ENCODE measurements at regions not wholly inside any gene's neighbourhood (a gene's known extent, or its start where the extent isn't known, plus 50 kb on each side); places are given as distances from the start of the nearest gene placed in this dataset.

DNA sequence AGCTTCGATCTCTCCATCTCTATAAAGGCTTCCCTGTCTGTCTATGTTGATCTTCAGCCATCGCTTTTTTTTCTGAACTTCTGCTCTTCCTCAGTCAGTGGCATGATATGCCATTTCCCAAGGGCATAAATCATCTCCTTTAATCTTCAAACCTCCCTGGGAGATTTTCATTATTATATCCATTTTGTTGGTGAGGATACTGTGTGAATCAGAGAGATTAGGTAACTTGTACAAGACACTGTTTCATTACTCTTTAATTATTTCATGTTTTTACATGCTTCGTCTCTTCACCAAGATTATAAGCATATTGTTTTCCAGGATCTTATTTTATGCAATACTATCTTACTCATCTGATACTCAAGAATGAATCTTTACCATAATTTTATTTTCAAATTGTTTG, 124.8 kb upstream of the ATP11B start:
- no peak overlapping the region for H3K4me3 ChIP-seq (ENCODE audit: insufficient read depth, low read depth, low read length, poor library complexity, severe bottlenecking)
- no peak overlapping the region for H3K27ac ChIP-seq (ENCODE audit: insufficient read depth, low read length, poor library complexity, severe bottlenecking)
- no peaks in the 10 kb centered on the region for H3K27me3 ChIP-seq (replicated peaks; ENCODE audit: control insufficient read depth, insufficient read depth, low read length, poor library complexity, severe bottlenecking)
- H3K9me3 ChIP-seq (ENCODE audit: control insufficient read depth, low read length): no peaks in the 10 kb centered on the region
- H3K4me1 ChIP-seq (ENCODE audit: control insufficient read depth, insufficient read depth, low read length, poor library complexity, severe bottlenecking): no peaks in the 10 kb centered on the region
- H3K36me3 ChIP-seq (ENCODE audit: control insufficient read depth, insufficient read depth, low read length): no peaks in the 10 kb centered on the region
- DNase-seq: no peak

GRCh38 chr3:182668974-182669373, 124.3 kb upstream of the ATP11B start:
- Histone ChIP-seq H3K36me3 (ENCODE audit: control insufficient read depth, insufficient read depth, low read length) (no peaks in the 10 kb centered on the region), H3K27me3 (replicated peaks; ENCODE audit: control insufficient read depth, insufficient read depth, low read length, poor library complexity, severe bottlenecking) (no peaks in the 10 kb centered on the region), H3K27ac (ENCODE audit: insufficient read depth, low read length, poor library complexity, severe bottlenecking) (no peak overlapping the region), H3K4me3 (ENCODE audit: insufficient read depth, low read depth, low read length, poor library complexity, severe bottlenecking) (no peak overlapping the region), H3K9me3 (ENCODE audit: control insufficient read depth, low read length) (no peaks in the 10 kb centered on the region), H3K4me1 (ENCODE audit: control insufficient read depth, insufficient read depth, low read length, poor library complexity, severe bottlenecking) (no peaks in the 10 kb centered on the region)
- no peak for DNase-seq

GRCh38 chr3:182671541-182671940, 121.8 kb upstream of the ATP11B start:
- no peak overlapping the region for H3K4me3 ChIP-seq (ENCODE audit: insufficient read depth, low read depth, low read length, poor library complexity, severe bottlenecking)
- no peaks in the 10 kb centered on the region for H3K9me3 ChIP-seq (ENCODE audit: control insufficient read depth, low read length)
- H3K27ac ChIP-seq (ENCODE audit: insufficient read depth, low read length, poor library complexity, severe bottlenecking): no peak overlapping the region
- H3K4me1 ChIP-seq (ENCODE audit: control insufficient read depth, insufficient read depth, low read length, poor library complexity, severe bottlenecking): no peaks in the 10 kb centered on the region
- H3K27me3 ChIP-seq (replicated peaks; ENCODE audit: control insufficient read depth, insufficient read depth, low read length, poor library complexity, severe bottlenecking): no peaks in the 10 kb centered on the region
- DNase-seq: no peak
- no peaks in the 10 kb centered on the region for H3K36me3 ChIP-seq (ENCODE audit: control insufficient read depth, insufficient read depth, low read length)

DNA sequence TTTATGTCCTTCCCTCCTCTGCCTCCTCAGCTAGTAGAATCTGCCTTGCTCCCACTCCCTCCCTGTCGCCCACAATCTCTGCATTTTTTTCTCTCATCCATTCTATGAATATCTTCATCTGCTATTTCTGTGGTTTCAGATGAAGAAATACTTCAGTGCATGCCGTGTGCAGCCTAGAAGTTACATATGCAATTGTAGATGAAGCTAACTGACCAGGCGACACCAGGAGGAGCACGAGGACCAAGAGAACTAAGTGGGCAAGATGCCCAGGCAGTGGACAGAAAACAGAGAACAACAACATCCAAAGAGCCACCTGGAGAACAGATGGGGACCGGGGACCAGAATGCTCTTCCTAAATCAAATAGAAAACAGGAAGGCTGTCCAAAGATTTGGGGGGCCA, 121.4 kb upstream of the ATP11B start:
- H3K27me3 ChIP-seq (replicated peaks; ENCODE audit: control insufficient read depth, insufficient read depth, low read length, poor library complexity, severe bottlenecking): no peaks in the 10 kb centered on the region
- H3K36me3 ChIP-seq (ENCODE audit: control insufficient read depth, insufficient read depth, low read length): no peaks in the 10 kb centered on the region
- no peaks in the 10 kb centered on the region for H3K9me3 ChIP-seq (ENCODE audit: control insufficient read depth, low read length)
- no peak overlapping the region for H3K4me3 ChIP-seq (ENCODE audit: insufficient read depth, low read depth, low read length, poor library complexity, severe bottlenecking)
- no peak for DNase-seq
- no peaks in the 10 kb centered on the region for H3K4me1 ChIP-seq (ENCODE audit: control insufficient read depth, insufficient read depth, low read length, poor library complexity, severe bottlenecking)
- no peak overlapping the region for H3K27ac ChIP-seq (ENCODE audit: insufficient read depth, low read length, poor library complexity, severe bottlenecking)

GRCh38 chr3:182673336-182673735, 120.0 kb upstream of the ATP11B start:
- H3K4me1 ChIP-seq (ENCODE audit: control insufficient read depth, insufficient read depth, low read length, poor library complexity, severe bottlenecking): no peaks in the 10 kb centered on the region
- DNase-seq: no peak
- no peak overlapping the region for H3K27ac ChIP-seq (ENCODE audit: insufficient read depth, low read length, poor library complexity, severe bottlenecking)
- H3K36me3 ChIP-seq (ENCODE audit: control insufficient read depth, insufficient read depth, low read length): no peaks in the 10 kb centered on the region
- H3K4me3 ChIP-seq (ENCODE audit: insufficient read depth, low read depth, low read length, poor library complexity, severe bottlenecking): no peak overlapping the region
- no peaks in the 10 kb centered on the region for H3K9me3 ChIP-seq (ENCODE audit: control insufficient read depth, low read length)
- no peaks in the 10 kb centered on the region for H3K27me3 ChIP-seq (replicated peaks; ENCODE audit: control insufficient read depth, insufficient read depth, low read length, poor library complexity, severe bottlenecking)

GRCh38 chr3:182682263-182683241, 110.8 kb upstream of the ATP11B start:
- Histone ChIP-seq H3K9me3 (ENCODE audit: control insufficient read depth, low read length) (no peaks in the 10 kb centered on the region), H3K36me3 (ENCODE audit: control insufficient read depth, insufficient read depth, low read length) (no peaks in the 10 kb centered on the region), H3K4me3 (ENCODE audit: insufficient read depth, low read depth, low read length, poor library complexity, severe bottlenecking) (peak overlapping the region; percentile 48), H3K27me3 (replicated peaks; ENCODE audit: control insufficient read depth, insufficient read depth, low read length, poor library complexity, severe bottlenecking) (peaks cover 17% of the 10 kb centered on the region), H3K27ac (ENCODE audit: insufficient read depth, low read length, poor library complexity, severe bottlenecking) (no peak overlapping the region), H3K4me1 (ENCODE audit: control insufficient read depth, insufficient read depth, low read length, poor library complexity, severe bottlenecking) (peaks cover 11% of the 10 kb centered on the region)
- DNase-seq: peak; percentile 5 to 34 (median 13)

DNA sequence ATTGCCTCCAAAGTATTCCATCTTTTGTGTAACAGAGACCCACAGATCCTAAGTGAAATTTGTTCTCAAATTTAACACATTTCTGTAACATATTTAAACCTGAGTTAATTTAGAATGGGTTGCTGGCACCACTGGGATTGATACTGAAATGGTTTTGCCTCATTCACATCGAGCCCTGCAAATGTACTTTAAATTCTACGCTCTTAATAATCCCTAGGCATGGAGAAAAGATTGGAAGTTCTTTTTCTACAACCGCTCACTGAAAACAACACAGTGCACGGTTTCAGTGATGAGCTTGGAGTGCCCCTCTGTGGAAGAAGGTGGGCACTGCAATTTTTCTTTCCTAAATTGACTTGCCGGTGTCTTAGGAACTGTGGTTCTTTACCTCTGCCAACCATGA, 109.9 kb upstream of the ATP11B start:
- no peak overlapping the region for H3K27ac ChIP-seq (ENCODE audit: insufficient read depth, low read length, poor library complexity, severe bottlenecking)
- H3K4me3 ChIP-seq (ENCODE audit: insufficient read depth, low read depth, low read length, poor library complexity, severe bottlenecking): no peak overlapping the region
- H3K27me3 ChIP-seq (replicated peaks; ENCODE audit: control insufficient read depth, insufficient read depth, low read length, poor library complexity, severe bottlenecking): peaks cover 17% of the 10 kb centered on the region
- H3K9me3 ChIP-seq (ENCODE audit: control insufficient read depth, low read length): no peaks in the 10 kb centered on the region
- peaks cover 11% of the 10 kb centered on the region for H3K4me1 ChIP-seq (ENCODE audit: control insufficient read depth, insufficient read depth, low read length, poor library complexity, severe bottlenecking)
- H3K36me3 ChIP-seq (ENCODE audit: control insufficient read depth, insufficient read depth, low read length): no peaks in the 10 kb centered on the region
- DNase-seq: peak in 2 of 3 donors; percentile 9 to 35

DNA sequence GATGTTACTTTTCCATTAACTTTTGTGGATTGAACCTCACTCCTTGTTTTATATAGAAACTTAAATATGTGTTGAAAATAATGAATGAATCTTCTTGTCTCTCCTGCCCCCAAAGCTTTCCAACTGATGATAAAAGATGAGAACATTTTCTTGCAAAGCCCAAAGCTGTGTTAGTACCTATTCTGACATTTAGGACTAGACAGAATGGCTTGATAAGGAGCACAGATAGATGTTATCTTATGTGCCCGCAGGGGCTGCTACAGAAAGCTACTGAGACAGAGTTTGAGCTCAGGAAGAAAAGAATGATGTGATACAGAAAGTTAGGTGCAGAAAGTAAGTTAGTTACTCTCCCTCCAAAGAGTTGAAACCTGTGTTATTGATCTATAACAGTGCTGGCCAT, 109.4 kb upstream of the ATP11B start:
- Histone ChIP-seq H3K36me3 (ENCODE audit: control insufficient read depth, insufficient read depth, low read length) (no peaks in the 10 kb centered on the region), H3K9me3 (ENCODE audit: control insufficient read depth, low read length) (no peaks in the 10 kb centered on the region), H3K27me3 (replicated peaks; ENCODE audit: control insufficient read depth, insufficient read depth, low read length, poor library complexity, severe bottlenecking) (peaks cover 17% of the 10 kb centered on the region), H3K27ac (ENCODE audit: insufficient read depth, low read length, poor library complexity, severe bottlenecking) (no peak overlapping the region), H3K4me1 (ENCODE audit: control insufficient read depth, insufficient read depth, low read length, poor library complexity, severe bottlenecking) (peaks cover 11% of the 10 kb centered on the region), H3K4me3 (ENCODE audit: insufficient read depth, low read depth, low read length, poor library complexity, severe bottlenecking) (no peak overlapping the region)
- DNase-seq: no peak

DNA sequence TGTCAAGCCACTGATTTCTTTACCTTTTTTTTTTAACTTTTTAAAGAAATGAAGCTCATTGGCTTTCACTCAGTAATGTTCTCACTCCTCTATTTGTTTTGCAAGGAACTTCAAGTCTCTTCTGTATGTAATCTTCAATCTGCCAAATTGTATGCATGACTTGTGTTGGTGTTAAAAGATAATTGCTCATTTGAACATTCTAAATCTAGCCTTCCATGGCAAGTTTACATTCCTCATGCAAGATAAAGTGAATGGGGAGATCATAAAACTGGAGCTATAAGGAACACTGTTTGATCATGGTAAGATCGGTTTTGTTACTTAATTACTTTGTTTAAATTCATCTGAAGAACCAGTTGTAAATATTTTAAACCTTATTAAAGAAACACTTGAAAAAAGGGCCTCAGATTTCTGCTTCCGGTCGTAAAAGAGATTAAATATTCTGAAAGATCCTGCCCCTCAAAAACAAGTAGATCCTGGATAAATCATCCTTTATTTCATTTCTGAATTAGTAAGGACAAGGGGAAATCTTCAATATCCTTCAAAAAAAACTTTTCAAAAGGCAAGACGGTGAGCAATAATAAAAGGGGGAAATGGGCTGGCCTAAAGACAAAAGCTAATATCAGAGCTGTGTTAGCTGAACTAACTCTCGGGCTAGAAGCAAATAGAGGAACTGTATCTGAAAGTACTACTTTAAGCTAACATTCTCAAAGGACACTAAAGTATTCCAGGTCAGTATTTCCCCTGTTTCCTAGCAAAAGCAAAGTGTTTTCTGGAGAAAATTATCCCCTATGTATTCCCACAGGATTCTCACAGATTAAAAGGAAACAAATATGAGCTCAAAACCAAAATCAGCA, 107.0 kb upstream of the ATP11B start:
- Histone ChIP-seq H3K9me3 (ENCODE audit: control insufficient read depth, low read length) (no peaks in the 10 kb centered on the region), H3K27me3 (replicated peaks; ENCODE audit: control insufficient read depth, insufficient read depth, low read length, poor library complexity, severe bottlenecking) (peaks cover 17% of the 10 kb centered on the region), H3K27ac (ENCODE audit: insufficient read depth, low read length, poor library complexity, severe bottlenecking) (no peak overlapping the region), H3K4me1 (ENCODE audit: control insufficient read depth, insufficient read depth, low read length, poor library complexity, severe bottlenecking) (peaks cover 11% of the 10 kb centered on the region), H3K4me3 (ENCODE audit: insufficient read depth, low read depth, low read length, poor library complexity, severe bottlenecking) (no peak overlapping the region), H3K36me3 (ENCODE audit: control insufficient read depth, insufficient read depth, low read length) (no peaks in the 10 kb centered on the region)
- no peak for DNase-seq

- Histone ChIP-seq H3K4me3 (ENCODE audit: insufficient read depth, low read depth, low read length, poor library complexity, severe bottlenecking) (no peak overlapping the region), H3K27me3 (replicated peaks; ENCODE audit: control insufficient read depth, insufficient read depth, low read length, poor library complexity, severe bottlenecking) (peaks cover 8% of the 10 kb centered on the region), H3K27ac (ENCODE audit: insufficient read depth, low read length, poor library complexity, severe bottlenecking) (no peak overlapping the region), H3K9me3 (ENCODE audit: control insufficient read depth, low read length) (no peaks in the 10 kb centered on the region), H3K4me1 (ENCODE audit: control insufficient read depth, insufficient read depth, low read length, poor library complexity, severe bottlenecking) (no peaks in the 10 kb centered on the region), H3K36me3 (ENCODE audit: control insufficient read depth, insufficient read depth, low read length) (no peaks in the 10 kb centered on the region)
- no peak for DNase-seq
Observed at GRCh38 chr3:182690172-182690571, 103.1 kb upstream of the ATP11B start.
